ENCODE measurements at regions not wholly inside any gene's neighbourhood (a gene's known extent, or its start where the extent isn't known, plus 50 kb on each side); places are given as distances from the start of the nearest gene placed in this dataset.

GRCh38 chr16:86033016-86033474, 134.1 kb downstream of the IRF8 start:
- dilution Hi-C loops (cut with MboI; ENCODE audit: extremely low pct_ligation_motif_present, low sequenced_read_pairs) (no loop called here), intact Hi-C loops (cut with micrococcal nuclease) (no loop called here)
- Histone ChIP-seq H3K9me1 (replicated peaks; ENCODE audit: control insufficient read depth, extremely low read depth, insufficient read depth, low read length) (no peaks in the 10 kb centered on the region), H3K4me2 (ENCODE audit: insufficient read depth, low read length) (no peak overlapping the region), H3K4me3 (replicated peaks in 1 of 3; ENCODE audit: insufficient read depth in 1 of 3, low read depth in 1 of 3, low read length in 3 of 3) (no peak overlapping the region), H3K4me1 (ENCODE audit: control insufficient read depth, extremely low read depth, insufficient read depth, low read length) (no peaks in the 10 kb centered on the region), H4K20me1 (replicated peaks; ENCODE audit: control insufficient read depth, extremely low read depth, insufficient read depth, low read length) (no peaks in the 10 kb centered on the region), H3K9ac (replicated peaks; ENCODE audit: extremely low read depth, insufficient read depth, low read length) (no peak overlapping the region), H2AFZ (ENCODE audit: low read depth, low read length) (no peak overlapping the region), H3K27me3 (ENCODE audit: control insufficient read depth in 2 of 2, insufficient read depth in 2 of 2, low read length in 2 of 2) (no peaks in the 10 kb centered on the region), H3K9me3 (replicated peaks; ENCODE audit: control insufficient read depth, insufficient read depth, low read length) (no peaks in the 10 kb centered on the region), H3K79me2 (ENCODE audit: control insufficient read depth, insufficient read depth, low read length) (no peaks in the 10 kb centered on the region), H3K27ac (ENCODE audit: insufficient read depth, low read depth, low read length) (no peak overlapping the region), H3K36me3 (ENCODE audit: control insufficient read depth in 2 of 2, extremely low read depth in 1 of 2, insufficient read depth in 2 of 2, low read length in 2 of 2) (no peaks in the 10 kb centered on the region)
- TF ChIP-seq MYC (IDR thresholded peaks at IDR 0.05; ENCODE audit: low read depth, low read length) (no peak), GATA2 (IDR thresholded peaks at IDR 0.05; ENCODE audit: insufficient read depth, insufficient read length, low read depth, low read length) (no peak), CTCF (IDR thresholded peaks at IDR 0.05; ENCODE audit: extremely low read depth in 1 of 2, insufficient read depth in 1 of 2, low read depth in 1 of 2, low read length in 2 of 2) (no peak), MAX (IDR thresholded peaks at IDR 0.05; ENCODE audit: insufficient read depth, insufficient read length) (no peak), POLR2AphosphoS5 (IDR thresholded peaks at IDR 0.05; ENCODE audit: insufficient read depth, low read depth, low read length) (no peak), JUN (IDR thresholded peaks at IDR 0.05; ENCODE audit: borderline replicate concordance, insufficient read depth, insufficient read length, low read depth) (no peak), POLR2A (IDR thresholded peaks at IDR 0.05; ENCODE audit: low read depth, low read length) (no peak), EZH2 (IDR thresholded peaks at IDR 0.05; ENCODE audit: borderline replicate concordance, low read depth, low read length, severe bottlenecking) (no peak), FOS (IDR thresholded peaks at IDR 0.05; ENCODE audit: borderline replicate concordance, insufficient read depth, low read length) (no peak)
- FAIRE-seq (no peak), DNase-seq (ENCODE audit: low read depth, low spot score) (no peak)
- ChIA-PET POLR2A (no interaction called here), CTCF (interaction anchor here (2.2 kb wide), 2 partner anchors 12 to 17 kb away, joined by 5 to 7 read pairs; no protein-coding TSS in a partner anchor)
- no TSS peak for BruUV-seq (replicated peaks)

Measured in endothelial cell of umbilical vein (primary cell).